ENCODE measurements at regions not wholly inside any gene's neighbourhood (a gene's known extent, or its start where the extent isn't known, plus 50 kb on each side); places are given as distances from the start of the nearest gene placed in this dataset.

GRCh38 chr3:10665592-10665991, 150.4 kb upstream of the SLC6A11 start:
- Histone ChIP-seq H3K9me3 (ENCODE audit: low read depth, low read length, poor library complexity, severe bottlenecking) (no peaks in the 10 kb centered on the region), H3K4me3 (ENCODE audit: low read depth, low read length, poor library complexity, severe bottlenecking) (no peak overlapping the region), H3K27ac (ENCODE audit: low read depth, low read length, poor library complexity, severe bottlenecking) (no peak overlapping the region), H3K36me3 (ENCODE audit: insufficient read depth, low read length, poor library complexity, severe bottlenecking) (no peaks in the 10 kb centered on the region), H3K4me1 (ENCODE audit: insufficient read depth, low read length, poor library complexity, severe bottlenecking) (no peaks in the 10 kb centered on the region), H3K27me3 (replicated peaks; ENCODE audit: insufficient read depth, low read depth, low read length, poor library complexity) (peaks cover 34% of the 10 kb centered on the region)
- ChIA-PET CTCF (no interaction called here), POLR2A (ENCODE audit: low non-redundant PET) (no interaction called here)
- TF ChIP-seq EZH2 (IDR thresholded peaks at IDR 0.05; ENCODE audit: borderline replicate concordance, low read depth, low read length, poor library complexity, severe bottlenecking), result no peak
- TF ChIP-seq CTCF (conservative IDR thresholded peaks at IDR 0.05; ENCODE audit: low read depth, low read length), result no peak
- BruUV-seq (replicated peaks), result no TSS peak
- no peak for DNase-seq (ENCODE audit: low spot score)
- intact Hi-C loops (cut with micrococcal nuclease; ENCODE audit: unreplicated experiment), result no loop called here

GRCh38 chr3:10666621-10667020, 149.4 kb upstream of the SLC6A11 start:
- no peak for DNase-seq (ENCODE audit: low spot score)
- BruUV-seq (replicated peaks), result no TSS peak
- POLR2A ChIA-PET (ENCODE audit: low non-redundant PET), result no interaction called here
- H3K9me3 ChIP-seq (ENCODE audit: low read depth, low read length, poor library complexity, severe bottlenecking), result no peaks in the 10 kb centered on the region
- no peaks in the 10 kb centered on the region for H3K36me3 ChIP-seq (ENCODE audit: insufficient read depth, low read length, poor library complexity, severe bottlenecking)
- H3K4me3 ChIP-seq (ENCODE audit: low read depth, low read length, poor library complexity, severe bottlenecking), result no peak overlapping the region
- intact Hi-C loops (cut with micrococcal nuclease; ENCODE audit: unreplicated experiment), result no loop called here
- CTCF ChIA-PET, result no interaction called here
- H3K27ac ChIP-seq (ENCODE audit: low read depth, low read length, poor library complexity, severe bottlenecking), result no peak overlapping the region
- H3K27me3 ChIP-seq (replicated peaks; ENCODE audit: insufficient read depth, low read depth, low read length, poor library complexity), result peaks cover 34% of the 10 kb centered on the region
- no peaks in the 10 kb centered on the region for H3K4me1 ChIP-seq (ENCODE audit: insufficient read depth, low read length, poor library complexity, severe bottlenecking)
- no peak for TF ChIP-seq CTCF (conservative IDR thresholded peaks at IDR 0.05; ENCODE audit: low read depth, low read length)
- TF ChIP-seq EZH2 (IDR thresholded peaks at IDR 0.05; ENCODE audit: borderline replicate concordance, low read depth, low read length, poor library complexity, severe bottlenecking), result no peak

GRCh38 chr3:10667269-10667668, 148.8 kb upstream of the SLC6A11 start:
- intact Hi-C loops (cut with micrococcal nuclease; ENCODE audit: unreplicated experiment), result no loop called here
- Histone ChIP-seq H3K9me3 (ENCODE audit: low read depth, low read length, poor library complexity, severe bottlenecking) (no peaks in the 10 kb centered on the region), H3K4me1 (ENCODE audit: insufficient read depth, low read length, poor library complexity, severe bottlenecking) (no peaks in the 10 kb centered on the region), H3K27me3 (replicated peaks; ENCODE audit: insufficient read depth, low read depth, low read length, poor library complexity) (peaks cover 34% of the 10 kb centered on the region), H3K4me3 (ENCODE audit: low read depth, low read length, poor library complexity, severe bottlenecking) (no peak overlapping the region), H3K36me3 (ENCODE audit: insufficient read depth, low read length, poor library complexity, severe bottlenecking) (no peaks in the 10 kb centered on the region), H3K27ac (ENCODE audit: low read depth, low read length, poor library complexity, severe bottlenecking) (no peak overlapping the region)
- BruUV-seq (replicated peaks), result no TSS peak
- ChIA-PET POLR2A (ENCODE audit: low non-redundant PET) (no interaction called here), CTCF (no interaction called here)
- no peak for DNase-seq (ENCODE audit: low spot score)
- no peak for TF ChIP-seq EZH2 (IDR thresholded peaks at IDR 0.05; ENCODE audit: borderline replicate concordance, low read depth, low read length, poor library complexity, severe bottlenecking)
- no peak for TF ChIP-seq CTCF (conservative IDR thresholded peaks at IDR 0.05; ENCODE audit: low read depth, low read length)

All from A673 (cell line).